ELR (cell line): ENCODE measurements at regions not wholly inside any gene's neighbourhood (a gene's known extent, or its start where the extent isn't known, plus 50 kb on each side); places are given as distances from the start of the nearest gene placed in this dataset.
"Not testable (repeated sequence)": the region's sequence is repeated elsewhere in the genome, so short reads cannot be mapped to it uniquely, and the experiment has no call there.

Source experiments
- DNase-seq: peaks from one replicate; pipeline ENCODE4 v3.0.0-alpha.2; 2015; ENCODE audit warnings: low read depth

DNA sequence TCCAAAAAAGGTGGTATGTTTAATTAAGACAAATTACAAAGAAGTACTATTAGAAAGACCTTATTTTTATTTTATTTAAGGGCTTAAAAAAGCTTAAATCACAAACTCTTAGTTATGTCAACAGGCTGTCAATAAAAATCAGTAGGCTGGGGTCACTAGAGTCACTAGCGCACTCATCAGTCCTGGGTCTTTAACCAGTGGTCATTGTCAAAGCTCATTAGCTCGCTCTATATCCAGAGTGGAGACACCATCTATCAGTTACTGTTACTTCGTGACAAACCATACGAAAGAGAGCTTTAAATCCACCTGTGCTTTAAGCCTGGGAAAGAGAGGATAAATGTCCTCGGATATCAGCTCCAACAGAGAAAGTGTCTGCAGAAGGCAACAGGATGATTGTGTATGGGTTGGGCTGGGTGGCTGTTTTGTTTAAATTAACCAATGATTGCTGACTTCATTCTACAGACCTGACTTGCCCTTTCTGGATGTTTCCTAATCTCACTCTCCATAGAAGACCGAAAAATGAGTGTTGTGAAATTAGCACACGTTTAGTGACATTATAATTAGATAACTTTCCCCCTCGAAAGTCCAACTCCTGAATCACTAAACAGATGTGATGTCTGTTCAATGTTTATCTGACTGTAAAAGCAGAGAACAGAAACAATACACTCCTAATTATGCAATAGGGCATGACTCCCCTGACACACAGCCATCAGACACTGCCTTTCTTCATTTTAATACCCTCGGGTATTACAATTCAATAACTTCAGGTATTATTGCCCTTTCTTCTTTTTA, 123.6 kb upstream of the TNPO1 start:
- no peak for DNase-seq

DNA sequence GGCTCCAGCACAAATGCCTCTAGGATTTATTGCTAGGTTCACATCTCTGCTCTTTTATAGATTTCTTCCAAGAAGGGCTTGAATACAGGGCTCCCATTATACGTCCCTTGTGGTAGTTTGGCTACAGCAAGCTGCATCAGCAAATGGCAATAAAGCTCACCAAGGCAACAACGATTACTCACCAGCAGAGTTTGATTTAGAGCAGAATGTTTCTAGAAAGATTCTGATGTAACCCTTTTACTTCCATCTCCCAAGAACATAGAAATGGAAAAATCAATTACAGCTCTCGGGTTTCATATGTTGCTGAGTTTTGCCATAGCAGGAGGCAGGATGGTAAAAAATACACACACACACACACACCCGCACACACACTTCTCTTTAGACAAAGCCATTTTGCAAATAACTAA, 124.2 kb upstream of the TNPO1 start:
- DNase-seq, result peak; percentile 11

DNA sequence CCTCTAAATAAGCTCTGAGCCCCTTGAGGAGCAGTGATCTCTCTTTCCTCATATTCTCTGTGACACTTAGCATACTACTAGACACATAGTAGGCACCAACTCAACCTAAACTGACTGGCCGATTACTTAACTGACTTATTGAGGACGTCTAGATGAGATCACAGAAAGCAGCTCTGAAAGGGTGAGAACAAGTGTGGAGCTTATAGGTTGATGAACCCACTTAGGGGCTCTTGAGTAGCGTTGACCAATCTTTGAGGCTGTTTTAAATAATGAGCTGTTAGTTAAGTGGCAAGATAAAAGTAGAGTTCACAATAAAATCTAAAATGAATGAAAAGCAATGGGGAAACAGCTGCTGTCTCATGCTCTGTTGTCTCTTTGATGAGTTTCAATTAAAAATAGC, 124.7 kb upstream of the TNPO1 start:
- DNase-seq, result no peak

DNA sequence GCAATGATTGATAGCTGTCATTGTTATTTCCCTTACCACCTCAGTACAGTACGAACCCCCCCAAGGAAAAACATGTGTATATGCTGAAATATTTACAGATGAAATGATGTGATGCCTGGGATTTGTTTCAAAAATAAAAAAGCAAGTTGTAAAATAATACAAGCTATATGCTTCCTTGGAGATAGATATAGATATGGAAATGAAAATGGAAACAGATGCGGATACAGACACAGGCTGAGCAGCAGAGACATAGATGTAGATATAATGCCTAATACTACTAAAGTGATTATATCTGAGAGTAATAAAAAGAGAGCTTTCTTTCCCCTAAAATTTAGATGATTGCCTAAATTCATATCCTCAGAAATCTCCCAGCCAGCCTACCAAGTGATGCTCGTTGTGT, 127.5 kb upstream of the TNPO1 start:
- DNase-seq, result no peak

DNA sequence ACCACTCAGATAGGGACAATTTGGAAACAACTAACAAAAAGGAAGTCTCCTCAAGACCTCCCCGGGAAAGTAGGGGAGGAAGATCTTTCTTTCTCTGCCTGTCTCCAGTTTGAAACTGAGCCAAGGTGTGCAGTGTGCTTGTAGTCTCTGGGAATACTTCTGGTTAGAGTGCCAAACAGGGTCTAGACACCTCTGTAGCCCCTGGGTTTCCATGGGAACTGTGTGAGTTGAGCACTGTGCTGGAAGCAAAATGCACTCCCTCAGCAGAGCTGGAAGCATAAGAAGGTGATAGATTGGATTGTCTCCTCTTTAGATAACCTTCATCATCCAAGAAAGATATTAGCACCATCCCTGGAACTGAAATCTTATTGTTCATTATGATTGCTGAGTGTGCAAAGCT, 129.2 kb upstream of the TNPO1 start:
- DNase-seq, result no peak

DNA sequence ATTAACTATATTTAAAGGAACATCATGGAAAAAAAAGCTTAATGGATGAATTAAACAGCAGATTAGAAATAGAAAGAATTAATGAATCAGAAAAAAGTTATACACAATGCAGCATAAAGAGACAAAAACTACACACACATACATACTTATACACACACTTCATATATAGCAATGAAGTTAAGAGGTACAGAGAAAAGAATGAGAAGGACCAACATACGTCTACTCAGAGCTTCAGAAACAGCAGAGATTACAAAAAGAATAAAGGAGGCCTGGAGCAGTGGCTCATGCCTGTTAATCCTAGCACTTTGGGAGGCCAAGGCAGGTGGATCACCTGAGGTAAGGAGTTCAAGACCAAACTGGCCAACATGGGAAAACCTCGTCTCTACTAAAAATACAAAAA, 133.9 kb upstream of the TNPO1 start:
- no peak for DNase-seq

DNA sequence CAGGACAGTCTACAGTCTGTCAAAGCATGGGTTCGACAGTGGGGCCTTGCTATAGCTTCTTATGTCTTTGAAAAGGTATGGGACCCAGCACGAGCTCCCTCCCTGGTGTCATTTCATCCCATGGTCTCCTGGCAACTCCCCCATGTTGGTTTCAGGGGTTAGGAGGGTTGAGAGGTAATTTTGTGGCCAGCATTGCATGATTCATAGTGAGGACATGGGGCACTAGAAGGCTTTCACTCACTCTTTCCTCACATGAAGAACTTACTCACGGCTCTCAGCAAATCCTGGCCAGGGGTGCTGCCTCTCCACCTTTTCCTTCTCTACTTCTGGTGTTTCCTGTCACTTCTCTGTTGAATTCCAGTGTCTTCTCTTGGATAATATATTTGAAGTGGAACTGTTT, 134.7 kb upstream of the TNPO1 start:
- no peak for DNase-seq

DNA sequence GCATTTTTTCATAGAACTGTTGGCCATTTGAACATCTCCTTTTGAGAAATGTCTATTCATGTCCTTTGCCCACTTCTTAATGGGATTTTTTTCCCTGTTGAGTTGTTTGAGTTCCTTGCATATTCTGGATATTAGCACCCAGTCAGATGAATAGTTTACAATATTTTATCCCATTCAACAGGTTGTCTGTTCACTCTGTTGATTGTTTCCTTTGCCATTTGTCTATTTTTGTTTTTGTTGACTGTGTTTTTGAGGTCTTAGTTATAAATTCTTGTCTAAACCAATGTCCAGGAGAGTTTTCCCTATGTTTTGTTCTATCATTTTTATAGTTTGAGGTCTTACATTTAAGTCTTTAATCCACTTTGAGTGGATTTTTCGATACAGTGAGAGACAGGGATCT, 139.0 kb upstream of the TNPO1 start:
- no peak for DNase-seq

DNA sequence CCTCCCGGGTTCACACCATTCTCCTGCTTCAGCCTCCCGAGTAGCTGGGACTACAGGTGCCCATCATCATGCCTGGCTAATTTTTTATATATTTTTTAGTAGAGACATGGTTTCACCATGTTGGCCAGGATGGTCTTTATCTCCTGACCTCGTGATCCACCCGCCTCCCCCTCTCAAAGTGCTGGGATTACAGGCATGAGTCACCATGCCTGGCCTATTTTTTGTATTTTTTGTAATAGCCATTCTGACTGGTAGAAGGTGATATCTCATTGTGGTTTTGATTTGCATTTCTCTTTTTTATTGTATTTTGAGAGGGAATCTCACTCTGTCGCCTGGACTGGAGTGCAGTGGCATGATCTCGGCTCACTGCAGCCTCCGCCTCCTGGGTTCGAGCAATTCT, 139.6 kb upstream of the TNPO1 start:
- not testable (repeated sequence) for DNase-seq

DNA sequence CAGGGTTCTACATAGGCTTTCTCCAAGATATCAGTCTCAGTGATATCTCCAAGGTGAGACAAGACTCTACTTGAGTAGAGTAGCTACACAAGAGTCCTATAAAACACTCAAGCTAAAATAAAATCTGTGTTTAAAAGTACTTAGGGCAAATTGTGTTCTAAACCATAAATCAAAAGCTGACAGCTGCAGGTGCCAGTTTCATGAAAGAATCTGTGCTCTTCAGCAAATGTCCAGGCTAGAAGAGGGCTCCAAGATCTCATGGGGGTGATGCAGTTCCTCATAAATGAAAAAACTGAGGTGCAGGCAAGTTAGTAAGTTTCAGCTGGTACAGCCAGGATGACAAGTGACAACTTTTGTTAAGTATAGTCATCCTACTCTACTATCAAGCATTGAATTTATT, 142.8 kb upstream of the TNPO1 start:
- no peak for DNase-seq

DNA sequence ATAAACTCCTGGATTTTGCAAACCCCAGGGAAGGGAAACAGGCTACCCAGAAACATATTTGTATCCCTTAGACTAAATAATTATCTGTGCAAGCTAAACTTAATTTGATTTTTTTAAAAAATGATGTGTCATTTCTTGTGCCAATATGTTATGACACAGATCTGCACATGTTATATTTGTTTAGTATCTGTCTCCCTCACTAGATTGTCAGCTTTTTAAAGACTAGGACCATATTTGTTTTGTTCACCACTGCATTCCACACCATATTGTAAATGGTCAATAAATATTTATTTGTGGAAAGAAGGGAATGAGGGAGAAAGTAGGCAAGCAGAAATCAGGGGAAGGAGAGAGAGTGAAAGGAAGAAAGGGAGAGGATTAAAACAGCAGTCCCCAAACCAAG, 143.3 kb upstream of the TNPO1 start:
- DNase-seq, result no peak

DNA sequence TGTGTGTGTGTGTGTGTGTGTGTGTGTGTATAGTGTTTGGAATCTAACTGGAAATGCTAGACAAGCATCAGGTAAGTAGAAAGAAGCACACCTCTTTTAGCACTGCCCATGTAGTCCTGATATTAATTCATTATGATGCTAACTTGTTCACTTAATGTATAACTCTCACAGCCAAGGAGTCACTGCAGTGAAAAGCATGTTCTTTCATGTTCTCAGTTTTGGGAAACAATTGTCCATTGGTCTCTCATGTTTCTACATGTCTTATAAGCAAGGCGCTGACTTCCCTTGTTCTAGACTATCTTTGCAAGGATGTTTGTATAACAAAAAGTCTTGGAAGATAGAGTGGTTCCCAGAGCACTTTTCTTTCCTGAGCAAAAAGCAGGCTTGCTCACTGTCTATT, 148.8 kb upstream of the TNPO1 start:
- no peak for DNase-seq

DNA sequence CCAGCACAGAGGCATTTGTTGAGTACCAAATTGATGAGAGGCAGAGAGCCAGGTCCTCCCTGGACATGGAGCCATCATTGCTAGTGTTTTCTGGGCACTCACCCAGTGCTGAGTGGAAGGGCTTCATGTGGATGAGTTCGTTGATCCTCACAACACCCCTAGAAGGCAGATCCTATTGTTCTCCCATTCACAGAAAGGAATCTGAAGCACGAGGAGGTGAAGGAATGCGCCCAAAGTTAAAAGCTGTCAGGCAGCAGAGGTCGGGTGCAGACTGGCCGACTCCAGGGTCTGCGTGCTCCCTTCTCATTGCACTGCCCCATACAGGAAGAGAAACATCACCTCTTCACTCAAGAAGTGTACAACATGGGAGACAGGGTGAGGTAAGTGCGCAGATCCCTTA, 153.5 kb upstream of the TNPO1 start:
- no peak for DNase-seq

DNA sequence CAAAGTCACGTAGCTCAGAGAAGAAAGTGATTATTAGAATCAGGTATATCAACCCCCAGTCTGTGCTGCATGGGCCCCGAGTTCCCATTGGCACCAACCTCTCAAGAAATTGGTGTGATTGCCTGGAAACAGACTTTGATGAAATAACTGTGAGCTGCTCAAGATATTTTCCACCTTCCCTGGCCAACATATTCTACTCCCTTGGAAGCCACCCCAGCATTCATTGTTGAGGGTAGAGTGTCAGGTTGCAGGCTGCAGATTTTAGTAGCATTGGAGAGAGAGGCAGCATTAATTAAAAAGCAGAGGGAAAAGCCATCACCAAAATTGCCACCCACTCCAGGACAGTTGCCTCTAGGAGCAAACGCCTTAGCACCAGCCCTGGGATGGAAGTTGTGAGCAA, 154.2 kb upstream of the TNPO1 start:
- DNase-seq, result no peak

DNA sequence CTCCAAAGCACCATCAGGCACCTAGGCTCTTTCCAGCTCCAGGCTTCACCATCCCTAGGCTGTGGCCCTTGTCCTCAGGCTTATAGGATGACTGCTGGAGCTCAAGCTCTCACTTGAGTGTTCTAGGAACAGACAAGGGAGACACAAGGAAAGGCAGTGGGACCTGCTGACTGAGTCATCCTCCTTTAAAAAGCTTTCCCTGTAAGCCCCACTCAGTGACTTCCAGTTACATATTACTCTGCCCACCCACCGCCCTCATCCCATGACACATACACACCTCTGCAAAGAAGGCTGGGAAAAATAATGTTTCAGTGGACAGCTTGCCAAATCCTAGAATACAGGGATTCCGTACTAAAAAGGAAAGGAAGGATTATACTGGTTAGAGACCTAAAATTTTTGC, 154.2 kb upstream of the ZNF366 start:
- DNase-seq, result peak; percentile 61

DNA sequence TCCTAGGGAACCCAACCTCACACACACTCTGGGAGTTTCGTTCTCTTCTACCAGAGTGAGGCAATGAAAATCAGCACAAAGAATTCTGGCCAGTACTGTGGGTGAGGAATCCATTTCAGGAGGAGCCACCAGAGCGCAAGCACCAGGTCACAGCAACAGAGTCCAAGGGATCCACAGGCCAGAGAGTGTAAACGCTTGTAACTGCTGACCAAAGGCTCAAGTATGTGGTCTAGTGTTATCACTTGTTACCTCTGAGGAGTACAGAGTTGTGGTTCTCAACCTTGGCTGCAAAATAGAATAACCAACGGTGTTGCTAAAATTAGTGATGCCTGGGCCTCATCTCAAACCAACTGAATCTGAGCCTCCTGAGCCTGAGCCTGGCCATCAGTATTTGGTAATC, 152.5 kb upstream of the ZNF366 start:
- DNase-seq, result no peak

DNA sequence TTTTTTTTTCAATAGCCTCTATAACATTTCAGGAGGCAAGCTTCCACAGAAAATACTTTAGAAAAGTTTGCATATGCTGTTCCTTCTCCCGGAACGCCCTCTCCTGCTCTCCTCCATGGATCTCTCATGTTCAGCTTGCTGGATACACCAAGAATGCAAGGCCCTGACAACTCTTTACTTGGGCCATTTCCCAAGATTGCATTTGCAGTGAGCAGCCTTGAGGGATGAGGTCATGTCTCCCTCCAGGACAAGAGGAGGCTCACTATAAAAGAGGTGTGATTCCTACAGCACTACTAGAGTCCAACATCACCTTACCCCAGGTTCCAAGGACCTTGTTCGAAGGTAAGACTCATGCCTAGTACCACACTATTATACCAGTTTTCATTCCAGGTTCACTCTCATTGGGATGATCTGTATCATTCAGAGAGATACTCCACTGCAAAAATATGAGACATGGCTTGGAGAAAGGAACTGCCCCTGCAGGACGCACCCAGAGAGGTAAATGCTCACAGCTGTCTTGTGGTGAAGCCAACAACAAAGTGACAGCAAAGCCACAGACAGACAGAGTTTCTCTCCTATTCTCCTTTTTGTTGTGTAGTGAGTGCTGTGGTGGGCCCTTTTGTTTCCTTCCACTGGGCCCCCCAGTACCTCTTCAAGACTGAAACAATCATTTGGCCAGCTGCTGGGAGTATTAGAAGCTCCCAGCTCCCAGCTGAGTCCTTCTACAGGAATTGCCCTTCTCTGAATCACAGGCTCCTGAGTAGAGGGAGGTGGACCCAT, 151.7 kb upstream of the ZNF366 start:
- no peak for DNase-seq

DNA sequence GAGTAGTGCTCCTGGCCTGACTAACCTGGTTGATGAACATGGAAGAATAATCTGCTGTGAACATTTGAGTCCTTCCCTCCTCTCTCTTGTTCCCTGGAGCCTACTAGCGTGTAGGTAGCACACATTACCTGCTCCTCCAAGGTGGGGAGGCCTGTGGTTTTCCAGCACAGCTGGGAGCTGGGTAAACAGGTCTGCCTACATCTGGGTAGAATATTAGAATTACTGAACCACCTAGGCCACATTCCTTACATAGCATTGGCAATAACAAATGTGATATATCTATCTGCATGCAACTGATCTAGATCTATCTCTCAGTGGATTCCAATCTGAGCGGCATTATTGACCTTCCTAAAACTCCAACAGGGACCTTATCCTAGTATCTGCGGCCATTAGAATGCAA, 151.0 kb upstream of the ZNF366 start:
- DNase-seq, result no peak

DNA sequence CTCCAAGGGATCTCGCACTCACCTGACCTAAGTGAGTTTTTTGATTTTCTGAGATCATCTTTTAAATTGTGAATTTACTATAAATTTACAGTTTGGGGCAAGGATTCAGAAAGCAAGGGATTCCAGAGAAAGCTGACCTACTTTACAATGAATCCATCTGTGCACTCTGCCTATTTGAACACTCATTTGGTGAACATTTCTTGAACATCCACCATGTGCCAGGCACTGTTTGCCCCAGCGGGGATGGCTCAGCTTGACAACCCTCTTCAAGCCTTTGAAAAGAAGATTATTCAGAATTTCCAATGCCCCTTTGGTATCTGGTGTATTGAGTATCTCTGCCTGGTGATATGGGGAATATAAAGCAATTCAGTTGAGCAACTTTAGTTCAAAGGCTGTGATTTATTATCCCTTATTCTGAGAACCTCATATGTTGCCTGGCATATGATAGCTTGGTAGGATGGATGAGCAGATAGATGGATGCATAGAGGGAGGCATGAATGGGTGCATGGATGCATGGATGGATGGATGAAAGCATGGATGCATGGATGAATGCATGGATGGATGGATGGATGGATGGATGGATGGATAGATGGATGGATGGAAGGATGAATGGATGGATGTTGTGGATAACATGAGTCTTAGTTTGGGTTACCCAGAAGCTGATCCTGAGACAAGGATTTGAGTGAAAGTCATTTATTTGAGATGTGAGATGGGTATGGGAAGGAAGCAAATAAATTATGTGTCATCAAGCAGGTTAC, 149.7 kb upstream of the ZNF366 start:
- DNase-seq, result no peak

DNA sequence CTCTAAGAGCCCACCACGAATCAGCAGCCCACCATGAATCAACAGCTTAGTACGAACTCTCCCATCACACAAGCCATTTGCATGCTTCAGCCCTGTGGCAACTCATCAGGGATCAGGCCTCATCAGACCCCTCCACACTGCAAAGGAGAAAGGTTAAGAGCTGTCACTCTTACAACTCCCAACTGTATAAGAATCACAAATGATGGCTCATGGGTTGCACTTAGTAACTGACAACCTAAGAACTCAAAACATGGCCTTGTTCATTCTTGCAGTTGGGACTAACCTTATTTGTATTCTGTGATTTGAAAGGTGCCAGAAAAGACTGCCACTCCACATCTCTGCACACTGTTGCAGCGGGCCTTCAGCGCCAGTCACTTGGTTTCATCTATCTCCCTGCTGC, 149.1 kb upstream of the ZNF366 start:
- no peak for DNase-seq

DNA sequence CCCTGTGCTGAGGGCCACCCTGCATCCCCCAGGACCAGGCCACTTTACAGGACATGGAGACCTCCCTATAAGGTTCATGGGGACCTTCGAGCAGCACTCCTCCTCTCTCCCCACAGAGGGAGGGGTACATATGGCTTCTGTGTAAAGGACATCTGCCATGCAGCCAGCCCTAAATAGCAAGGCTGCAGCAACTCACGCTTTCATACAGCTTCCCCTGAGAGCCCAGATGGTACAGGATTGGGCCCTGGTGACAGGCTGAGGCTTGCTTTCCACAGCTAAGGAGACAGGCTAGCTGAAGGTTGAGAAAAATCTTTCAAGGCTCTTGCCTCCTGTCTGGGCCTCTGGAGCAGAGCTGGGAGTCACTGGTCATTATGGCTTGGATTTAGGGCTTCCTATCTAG, 147.0 kb upstream of the ZNF366 start:
- DNase-seq, result no peak

DNA sequence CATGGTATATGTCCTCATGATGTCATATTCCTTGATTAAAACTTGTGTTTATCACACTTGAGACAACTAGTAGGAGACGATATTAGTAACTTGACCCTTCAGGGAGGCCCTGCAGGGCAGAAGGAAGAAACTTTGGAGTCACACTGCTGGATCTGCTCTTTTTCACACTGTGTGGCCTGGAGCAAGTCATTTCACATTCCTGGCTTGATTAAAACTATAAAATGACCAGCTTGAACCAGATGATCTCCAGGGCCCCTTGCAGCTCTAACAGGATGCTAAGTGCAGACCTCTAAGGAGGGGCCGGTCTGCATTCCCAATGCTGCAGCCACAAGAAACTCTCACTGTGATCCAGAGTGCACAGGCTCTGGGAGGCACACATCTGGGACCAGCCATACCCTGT, 146.4 kb upstream of the ZNF366 start:
- no peak for DNase-seq

DNA sequence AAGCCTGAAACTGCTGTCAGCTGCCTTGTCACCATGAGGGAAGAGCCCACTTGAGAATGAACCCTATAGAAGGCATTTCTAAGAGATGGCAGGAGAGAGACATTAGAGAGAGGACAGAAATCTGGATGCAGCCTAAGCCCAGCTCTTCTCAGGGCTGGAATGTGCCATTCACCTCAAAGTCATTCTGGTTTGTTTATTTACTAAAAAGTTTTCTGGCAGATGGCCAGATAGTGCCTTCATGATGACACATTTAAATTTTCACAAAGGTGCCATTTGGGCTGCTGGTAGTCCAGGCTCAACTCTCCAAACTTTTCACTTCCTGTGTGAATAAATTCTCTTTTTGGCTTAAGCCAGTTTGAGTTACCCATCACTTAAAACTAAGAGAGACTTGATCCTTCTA, 144.6 kb upstream of the ZNF366 start:
- peak; percentile 56 for DNase-seq
